Endothelial cell (in vitro differentiated cells): ENCODE measurements at regions not wholly inside any gene's neighbourhood (a gene's known extent, or its start where the extent isn't known, plus 50 kb on each side); places are given as distances from the start of the nearest gene placed in this dataset.

Experiments
- DNase-seq: peaks from one replicate; pipeline ENCODE4 v3.0.0; 2021; ENCODE audit warnings: low spot score
- H3K27ac Mint-ChIP-seq: one replicate; pipeline ENCODE4 v1.8.0; 2021; ENCODE audit warnings: mixed read lengths, inconsistent platforms; ENCODE audit not compliant: unreplicated experiment
- H3K27me3 Mint-ChIP-seq: one replicate; pipeline ENCODE4 v1.8.0; 2021; ENCODE audit warnings: mild to moderate bottlenecking, moderate library complexity, mixed read lengths, inconsistent platforms; ENCODE audit not compliant: unreplicated experiment
- H3K36me3 Mint-ChIP-seq: one replicate; pipeline ENCODE4 v1.8.0; 2021; ENCODE audit warnings: mild to moderate bottlenecking, low read depth, mixed read lengths, inconsistent platforms; ENCODE audit not compliant: unreplicated experiment
- H3K4me1 Mint-ChIP-seq: one replicate; pipeline ENCODE4 v1.8.0; 2021; ENCODE audit warnings: mild to moderate bottlenecking, mixed read lengths, inconsistent platforms; ENCODE audit not compliant: unreplicated experiment
- H3K4me3 Mint-ChIP-seq: one replicate; pipeline ENCODE4 v1.8.0; 2021; ENCODE audit warnings: mild to moderate bottlenecking, mixed read lengths, inconsistent platforms; ENCODE audit not compliant: unreplicated experiment
- H3K9me3 Mint-ChIP-seq: one replicate; pipeline ENCODE4 v1.8.0; 2021; ENCODE audit warnings: mixed read lengths, inconsistent platforms; ENCODE audit not compliant: unreplicated experiment
- CTCF ChIP-seq: fragments of 200-600 bp; sonication (generic); IDR thresholded peaks from one replicate; pipeline ENCODE4 v1.5.0; 2021; ENCODE audit warnings: antibody characterized with exemption; ENCODE audit not compliant: unreplicated experiment

- TF ChIP-seq CTCF: no peak
- no peak for DNase-seq
- Mint-ChIP-seq H3K4me1 (peaks cover 8% of the 10 kb centered on the region), H3K4me3 (no peak overlapping the region), H3K27ac (no peak overlapping the region), H3K27me3 (peaks cover 1% of the 10 kb centered on the region), H3K9me3 (no peaks in the 10 kb centered on the region), H3K36me3 (no peaks in the 10 kb centered on the region)
Observed at GRCh38 chr6:140077827-140078560, 703.5 kb upstream of the CITED2 start.

GRCh38 chr6:140076105-140076504, 701.7 kb upstream of the CITED2 start:
- Mint-ChIP-seq H3K36me3 (no peaks in the 10 kb centered on the region), H3K9me3 (no peaks in the 10 kb centered on the region), H3K27me3 (peaks cover 1% of the 10 kb centered on the region), H3K4me1 (peaks cover 8% of the 10 kb centered on the region), H3K27ac (no peak overlapping the region), H3K4me3 (no peak overlapping the region)
- no peak for TF ChIP-seq CTCF
- no peak for DNase-seq

- Mint-ChIP-seq H3K36me3 (no peaks in the 10 kb centered on the region), H3K9me3 (no peaks in the 10 kb centered on the region), H3K4me1 (peaks cover 8% of the 10 kb centered on the region), H3K27me3 (peaks cover 1% of the 10 kb centered on the region), H3K4me3 (no peak overlapping the region), H3K27ac (no peak overlapping the region)
- no peak for TF ChIP-seq CTCF
- no peak for DNase-seq
Observed at GRCh38 chr6:140073456-140073855, 699.0 kb upstream of the CITED2 start.

GRCh38 chr6:140071601-140072062, 697.2 kb upstream of the CITED2 start:
- DNase-seq: no peak
- no peak overlapping the region for H3K27ac Mint-ChIP-seq

More at GRCh38 chr6:140071601-140072062, 697.2 kb upstream of the CITED2 start:
- Mint-ChIP-seq H3K4me1 (no peaks in the 10 kb centered on the region), H3K4me3 (no peak overlapping the region), H3K9me3 (no peaks in the 10 kb centered on the region), H3K27me3 (peaks cover 1% of the 10 kb centered on the region), H3K36me3 (no peaks in the 10 kb centered on the region)
- no peak for TF ChIP-seq CTCF
